GM12878 (cell line): ENCODE measurements at regions not wholly inside any gene's neighbourhood (a gene's known extent, or its start where the extent isn't known, plus 50 kb on each side); places are given as distances from the start of the nearest gene placed in this dataset.

Source experiments
- ATAC-seq: fragments of 200-7000 bp; cut with Tn5 transposase; 3 replicates; pipeline ENCODE4 v1.9.1; 2020; ENCODE audit warnings: mild to moderate bottlenecking, moderate library complexity
- BruUV-seq: library from RNA; stranded (reverse); fragments of 400-500 nt; replicated peaks from 2 replicates; lab custom pipeline; 2021; lab: Mats Ljungman, UMichigan
- CTCF ChIA-PET: fragments of 300-600 bp; sonication (Branson Sonifier 250); formaldehyde crosslinking; extraction: SDS; loops from one replicate; lab custom pipeline; 2021; ENCODE audit warnings: inconsistent platforms; lab: Yijun Ruan, JAX
- POLR2A ChIA-PET: fragments of 350-600 bp; formaldehyde crosslinking; extraction: SDS; loops from one replicate; lab custom pipeline; 2021; ENCODE audit warnings: inconsistent platforms; lab: Charles Lee
- RAD21 ChIA-PET: fragments of 300-600 bp; sonication (Branson Sonifier 250); formaldehyde crosslinking; loops from one replicate; lab custom pipeline; 2023; ENCODE audit warnings: antibody characterized with exemption; ENCODE audit not compliant: unreplicated experiment; lab: Charles Lee
- SMC1A ChIA-PET: fragments of 300-600 bp; sonication (Branson Sonifier 250); formaldehyde crosslinking; loops from one replicate; lab custom pipeline; 2023; ENCODE audit not compliant: unreplicated experiment, uncharacterized antibody; lab: Charles Lee
- DNase-seq: peaks from one replicate; pipeline ENCODE4 v3.0.0-alpha.2; 2011; ENCODE audit warnings: low read depth, low spot score
- FAIRE-seq: peaks from 3 replicates; lab custom pipeline; 2011; peaks lifted over from hg19 to GRCh38; lab: Jason Lieb, UNC
- H2AFZ ChIP-seq: 2 replicates; pipeline ENCODE4 v1.6.0; 2011; ENCODE audit warnings: low read depth, low read length, control low read depth; ENCODE audit not compliant: control insufficient read depth
- H3K27ac ChIP-seq: 2 replicates; pipeline ENCODE4 v1.5.1; 2011; ENCODE audit warnings: control low read depth; ENCODE audit not compliant: control insufficient read depth, insufficient read depth
- H3K27me3 ChIP-seq, 2 experiments: replicated peaks in 1 of 2; 2 replicates each; pipeline versions ENCODE4 v1.6.0 to v1.6.1; 2011; ENCODE audit warnings: low read length in 1 of 2; ENCODE audit not compliant: control insufficient read depth in 2 of 2, insufficient read depth in 2 of 2
- H3K36me3 ChIP-seq, 2 experiments: 2 replicates each; pipeline ENCODE4 v1.5.1; 2011; ENCODE audit warnings: low read length in 1 of 2; ENCODE audit not compliant: control insufficient read depth in 2 of 2, insufficient read depth in 2 of 2
- H3K4me1 ChIP-seq: 2 replicates; pipeline ENCODE4 v1.6.1; 2011; ENCODE audit warnings: mild to moderate bottlenecking, low read length, moderate library complexity, mixed read lengths; ENCODE audit not compliant: control insufficient read depth, insufficient read depth
- H3K4me2 ChIP-seq: 2 replicates; pipeline ENCODE4 v1.6.0; 2011; ENCODE audit warnings: control low read depth; ENCODE audit not compliant: control insufficient read depth, insufficient read depth
- H3K4me3 ChIP-seq: fragments of 200-600 bp; sonication (generic); 2 replicates; pipeline ENCODE4 v1.5.1; 2016
- H3K79me2 ChIP-seq: 2 replicates; pipeline ENCODE4 v1.6.0; 2011; ENCODE audit warnings: low read length; ENCODE audit not compliant: control insufficient read depth, insufficient read depth
- H3K9ac ChIP-seq: 2 replicates; pipeline ENCODE4 v1.8.0; 2011; ENCODE audit warnings: low read length, control low read depth, mixed read lengths; ENCODE audit not compliant: control insufficient read depth, insufficient read depth
- H3K9me3 ChIP-seq: replicated peaks from 3 replicates; pipeline ENCODE4 v1.5.1; 2011; ENCODE audit warnings: mild to moderate bottlenecking, low read length; ENCODE audit not compliant: control insufficient read depth, insufficient read depth
- H4K20me1 ChIP-seq: 2 replicates; pipeline ENCODE4 v1.6.0; 2011; ENCODE audit not compliant: control insufficient read depth, insufficient read depth
- BRCA1 ChIP-seq: IDR thresholded peaks from 2 replicates; pipeline ENCODE4 v1.6.1; 2011; ENCODE audit warnings: low read depth, low read length, improper control_type of control experiment
- CHD2 ChIP-seq: IDR thresholded peaks from 2 replicates; pipeline ENCODE4 v1.6.1; 2011; ENCODE audit warnings: low read depth, low read length, improper control_type of control experiment, borderline replicate concordance
- CUX1 ChIP-seq: IDR thresholded peaks from 2 replicates; pipeline ENCODE4 v1.6.1; 2012; ENCODE audit warnings: improper control_type of control experiment, low read depth, low read length; ENCODE audit not compliant: insufficient replicate concordance
- ELK1 ChIP-seq: IDR thresholded peaks from 2 replicates; pipeline ENCODE4 v1.6.1; 2012; ENCODE audit warnings: low read depth, low read length, improper control_type of control experiment
- GABPA ChIP-seq: IDR thresholded peaks from 2 replicates; pipeline ENCODE4 v1.6.1; 2014; ENCODE audit warnings: antibody characterized with exemption, low read depth, mild to moderate bottlenecking, inconsistent platforms
- MYB ChIP-seq: fragments of 150-350 bp; IDR thresholded peaks from 2 replicates; pipeline ENCODE4 v1.6.1; 2014; ENCODE audit warnings: mild to moderate bottlenecking, low read depth, low read length, borderline replicate concordance
- PAX5 ChIP-seq: IDR thresholded peaks from 2 replicates; pipeline ENCODE4 v1.6.1; 2011; ENCODE audit warnings: low read depth, low read length, borderline replicate concordance
- PAX8 ChIP-seq: fragments of 450-650 bp; IDR thresholded peaks from 2 replicates; pipeline ENCODE4 v1.6.1; 2017; ENCODE audit warnings: mild to moderate bottlenecking, moderate library complexity
- RAD21 ChIP-seq: IDR thresholded peaks from 2 replicates; pipeline ENCODE4 v1.6.1; 2011; ENCODE audit warnings: mild to moderate bottlenecking, low read depth, low read length, moderate library complexity; ENCODE audit not compliant: insufficient read depth
- RBBP5 ChIP-seq: fragments of 200-600 bp; sonication (generic); conservative IDR thresholded peaks from 2 replicates; pipeline ENCODE4 v1.6.1; 2016
- SPI1 ChIP-seq: IDR thresholded peaks from 2 replicates; pipeline ENCODE4 v1.6.1; 2011; ENCODE audit warnings: low read depth, mild to moderate bottlenecking, low read length, moderate library complexity, borderline replicate concordance; ENCODE audit not compliant: insufficient read depth
- STAT1 ChIP-seq: fragments of 450-650 bp; conservative IDR thresholded peaks from 2 replicates; pipeline ENCODE4 v1.6.1; 2014; ENCODE audit warnings: antibody characterized with exemption, mild to moderate bottlenecking
- ZSCAN29 ChIP-seq: fragments of 450-650 bp; IDR thresholded peaks from 2 replicates; pipeline ENCODE4 v1.6.1; 2017; ENCODE audit warnings: mild to moderate bottlenecking, moderate library complexity
- WGBS: methylation state at CpG from one replicate; pipeline ENCODE4 v1.1.6; 2016; ENCODE audit warnings: low lambda C conversion rate; ENCODE audit not compliant: insufficient replicate concordance, insufficient coverage; ENCODE audit errors: missing lambda C conversion rate; 5-methylcytosine and 5-hydroxymethylcytosine counted together
- in situ Hi-C: fragments of 300-500 bp; cut with MboI; formaldehyde crosslinking; loops from 9 replicates; pipeline ENCODE4 v1.14.3; 2018; ENCODE audit warnings: mixed read lengths
- intact Hi-C: fragments of 100-400 bp; cut with micrococcal nuclease; formaldehyde crosslinking; loops from one replicate; pipeline ENCODE4 v1.14.2; 2022; ENCODE audit not compliant: unreplicated experiment
- TF ChIP-seq, protein P1 (sequence below): IDR thresholded peaks from 2 replicates; pipeline ENCODE4 v1.6.1; 2012; ENCODE audit warnings: low read length, inconsistent platforms
- TF ChIP-seq, protein P2 (sequence below): fragments of 450-650 bp; formaldehyde crosslinking; IDR thresholded peaks from 2 replicates; pipeline ENCODE4 v1.4.0; 2022; ENCODE audit warnings: mild to moderate bottlenecking, moderate library complexity

GRCh38 chr6:133130863-133131262 lies 110.3 kb upstream of the EYA4 start:
- BruUV-seq = no TSS peak
- no peaks in the 10 kb centered on the region for H3K9me3 ChIP-seq
- no peak overlapping the region for H3K9ac ChIP-seq
- no peaks in the 10 kb centered on the region for H4K20me1 ChIP-seq
- H3K4me3 ChIP-seq = no peak overlapping the region
- H3K4me1 ChIP-seq = no peaks in the 10 kb centered on the region
- no peak overlapping the region for H3K4me2 ChIP-seq
- H2AFZ ChIP-seq = no peak overlapping the region
- H3K27me3 ChIP-seq = no peaks in the 10 kb centered on the region; a peak in 1 of 4 replicates
- in situ Hi-C loops (no loop called here), intact Hi-C loops (no loop called here)
- RAD21 ChIA-PET = no interaction called here
- CTCF ChIA-PET = no interaction called here
- SMC1A ChIA-PET = no interaction called here
- no peaks in the 10 kb centered on the region for H3K79me2 ChIP-seq
- POLR2A ChIA-PET = no interaction called here
- no peak overlapping the region for H3K27ac ChIP-seq
- WGBS = 0% methylated on average over 2 of the region's 2 CpGs
- H3K36me3 ChIP-seq = no peaks in the 10 kb centered on the region
- DNase-seq (no peak), ATAC-seq (no peak), FAIRE-seq (no peak)
- TF ChIP-seq PAX5 (no peak), PAX8 (no peak), RBBP5 (no peak), CHD2 (no peak), GABPA (no peak), SPI1 (no peak), STAT1 (no peak), RAD21 (no peak), ELK1 (no peak), MYB (no peak), BRCA1 (no peak), ZSCAN29 (no peak), CUX1 (no peak)
- TF ChIP-seq, protein P1, sequence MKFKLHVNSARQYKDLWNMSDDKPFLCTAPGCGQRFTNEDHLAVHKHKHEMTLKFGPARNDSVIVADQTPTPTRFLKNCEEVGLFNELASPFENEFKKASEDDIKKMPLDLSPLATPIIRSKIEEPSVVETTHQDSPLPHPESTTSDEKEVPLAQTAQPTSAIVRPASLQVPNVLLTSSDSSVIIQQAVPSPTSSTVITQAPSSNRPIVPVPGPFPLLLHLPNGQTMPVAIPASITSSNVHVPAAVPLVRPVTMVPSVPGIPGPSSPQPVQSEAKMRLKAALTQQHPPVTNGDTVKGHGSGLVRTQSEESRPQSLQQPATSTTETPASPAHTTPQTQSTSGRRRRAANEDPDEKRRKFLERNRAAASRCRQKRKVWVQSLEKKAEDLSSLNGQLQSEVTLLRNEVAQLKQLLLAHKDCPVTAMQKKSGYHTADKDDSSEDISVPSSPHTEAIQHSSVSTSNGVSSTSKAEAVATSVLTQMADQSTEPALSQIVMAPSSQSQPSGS = no peak
- TF ChIP-seq, protein P2, sequence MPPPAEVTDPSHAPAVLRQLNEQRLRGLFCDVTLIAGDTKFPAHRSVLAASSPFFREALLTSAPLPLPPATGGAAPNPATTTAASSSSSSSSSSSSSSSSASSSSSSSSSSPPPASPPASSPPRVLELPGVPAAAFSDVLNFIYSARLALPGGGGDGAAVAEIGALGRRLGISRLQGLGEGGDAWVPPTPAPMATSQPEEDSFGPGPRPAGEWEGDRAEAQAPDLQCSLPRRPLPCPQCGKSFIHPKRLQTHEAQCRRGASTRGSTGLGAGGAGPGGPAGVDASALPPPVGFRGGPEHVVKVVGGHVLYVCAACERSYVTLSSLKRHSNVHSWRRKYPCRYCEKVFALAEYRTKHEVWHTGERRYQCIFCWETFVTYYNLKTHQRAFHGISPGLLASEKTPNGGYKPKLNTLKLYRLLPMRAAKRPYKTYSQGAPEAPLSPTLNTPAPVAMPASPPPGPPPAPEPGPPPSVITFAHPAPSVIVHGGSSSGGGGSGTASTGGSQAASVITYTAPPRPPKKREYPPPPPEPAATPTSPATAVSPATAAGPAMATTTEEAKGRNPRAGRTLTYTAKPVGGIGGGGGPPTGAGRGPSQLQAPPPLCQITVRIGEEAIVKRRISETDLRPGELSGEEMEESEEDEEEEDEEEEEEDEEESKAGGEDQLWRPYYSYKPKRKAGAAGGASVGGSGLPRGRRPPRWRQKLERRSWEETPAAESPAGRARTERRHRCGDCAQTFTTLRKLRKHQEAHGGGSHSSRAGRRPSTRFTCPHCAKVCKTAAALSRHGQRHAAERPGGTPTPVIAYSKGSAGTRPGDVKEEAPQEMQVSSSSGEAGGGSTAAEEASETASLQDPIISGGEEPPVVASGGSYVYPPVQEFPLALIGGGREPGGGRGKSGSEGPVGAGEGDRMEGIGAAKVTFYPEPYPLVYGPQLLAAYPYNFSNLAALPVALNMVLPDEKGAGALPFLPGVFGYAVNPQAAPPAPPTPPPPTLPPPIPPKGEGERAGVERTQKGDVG (CRISPR knock-in tag) = no peak
